ENCODE measurements at regions not wholly inside any gene's neighbourhood (a gene's known extent, or its start where the extent isn't known, plus 50 kb on each side); places are given as distances from the start of the nearest gene placed in this dataset.
A peak's percentile ranks its signal among the peaks of the same experiment; 100 is the strongest.
"Not testable (repeated sequence)": the region's sequence is repeated elsewhere in the genome, so short reads cannot be mapped to it uniquely, and the experiment has no call there.

GRCh38 chr2:146709004-146709403, 1135.8 kb upstream of the ACVR2A start:
- Mint-ChIP-seq H3K4me3 (ENCODE audit: unreplicated experiment) (no peak overlapping the region), H3K27me3 (ENCODE audit: low read depth, unreplicated experiment) (no peaks in the 10 kb centered on the region), H3K9me3 (ENCODE audit: unreplicated experiment) (no peaks in the 10 kb centered on the region), H3K27ac (ENCODE audit: unreplicated experiment) (no peak overlapping the region), H3K36me3 (ENCODE audit: low read depth, unreplicated experiment) (no peaks in the 10 kb centered on the region), H3K4me1 (ENCODE audit: low read depth, unreplicated experiment) (no peaks in the 10 kb centered on the region)
- no peaks in the 10 kb centered on the region for H3K27me3 ChIP-seq (ENCODE audit: insufficient read depth, low read length)
- H3K4me3 ChIP-seq (ENCODE audit: insufficient read depth, low read depth, low read length) = no peak overlapping the region
- no peak for FAIRE-seq
- no peaks in the 10 kb centered on the region for H3K79me2 ChIP-seq (ENCODE audit: insufficient read depth, low read length)
- no peaks in the 10 kb centered on the region for H3K9me3 ChIP-seq (ENCODE audit: insufficient read depth, low read depth, low read length)
- H3K4me1 ChIP-seq (ENCODE audit: insufficient read depth, low read length) = no peaks in the 10 kb centered on the region
- no peak overlapping the region for H3K4me2 ChIP-seq (ENCODE audit: low read length)
- no peak overlapping the region for H2AFZ ChIP-seq (ENCODE audit: low read depth, low read length)
- DNase-seq (ENCODE audit: low read depth) = no peak
- H3K27ac ChIP-seq (ENCODE audit: low read depth, low read length) = no peak overlapping the region
- TF ChIP-seq EZH2 (IDR thresholded peaks at IDR 0.05; ENCODE audit: insufficient read depth, low read length) (no peak), CTCF (IDR thresholded peaks at IDR 0.05; ENCODE audit: insufficient read depth, low read depth, low read length) (no peak)
- H4K20me1 ChIP-seq (ENCODE audit: insufficient read depth, low read length) = no peaks in the 10 kb centered on the region
- H3K36me3 ChIP-seq (ENCODE audit: insufficient read depth, low read length) = no peaks in the 10 kb centered on the region
- no peak overlapping the region for H3K9ac ChIP-seq (ENCODE audit: low read length)

- Mint-ChIP-seq H3K27me3 (ENCODE audit: low read depth, unreplicated experiment) (no peaks in the 10 kb centered on the region), H3K9me3 (ENCODE audit: unreplicated experiment) (peaks cover 13% of the 10 kb centered on the region), H3K4me3 (ENCODE audit: unreplicated experiment) (no peak overlapping the region), H3K27ac (ENCODE audit: unreplicated experiment) (no peak overlapping the region), H3K36me3 (ENCODE audit: low read depth, unreplicated experiment) (peaks cover 5% of the 10 kb centered on the region), H3K4me1 (ENCODE audit: low read depth, unreplicated experiment) (no peaks in the 10 kb centered on the region)
- no peak for FAIRE-seq
- DNase-seq (ENCODE audit: low read depth) = no peak
- peaks cover 2% of the 10 kb centered on the region for H3K9me3 ChIP-seq (ENCODE audit: insufficient read depth, low read depth, low read length)
- no peaks in the 10 kb centered on the region for H3K27me3 ChIP-seq (ENCODE audit: insufficient read depth, low read length)
- no peaks in the 10 kb centered on the region for H4K20me1 ChIP-seq (ENCODE audit: insufficient read depth, low read length)
- TF ChIP-seq CTCF (IDR thresholded peaks at IDR 0.05; ENCODE audit: insufficient read depth, low read depth, low read length) = no peak
- TF ChIP-seq EZH2 (IDR thresholded peaks at IDR 0.05; ENCODE audit: insufficient read depth, low read length) = no peak
- H2AFZ ChIP-seq (ENCODE audit: low read depth, low read length) = no peak overlapping the region
- no peak overlapping the region for H3K27ac ChIP-seq (ENCODE audit: low read depth, low read length)
- H3K79me2 ChIP-seq (ENCODE audit: insufficient read depth, low read length) = no peaks in the 10 kb centered on the region
- H3K4me2 ChIP-seq (ENCODE audit: low read length) = no peak overlapping the region
- H3K4me1 ChIP-seq (ENCODE audit: insufficient read depth, low read length) = no peaks in the 10 kb centered on the region
- H3K9ac ChIP-seq (ENCODE audit: low read length) = no peak overlapping the region
- H3K36me3 ChIP-seq (ENCODE audit: insufficient read depth, low read length) = no peaks in the 10 kb centered on the region
- H3K4me3 ChIP-seq (ENCODE audit: insufficient read depth, low read depth, low read length) = no peak overlapping the region
These were observed 1143.6 kb upstream of the ACVR2A start for GRCh38 chr2:146701183-146701582.

GRCh38 chr2:146697307-146697706, 1147.5 kb upstream of the ACVR2A start:
- H3K36me3 Mint-ChIP-seq (ENCODE audit: low read depth, unreplicated experiment) = peaks cover 5% of the 10 kb centered on the region
- FAIRE-seq = no peak

GRCh38 chr2:146696787-146697186, 1148.0 kb upstream of the ACVR2A start:
- not testable (repeated sequence) for H3K9me3 ChIP-seq (ENCODE audit: insufficient read depth, low read depth, low read length); H3K27me3 Mint-ChIP-seq (ENCODE audit: low read depth, unreplicated experiment); H3K9me3 Mint-ChIP-seq (ENCODE audit: unreplicated experiment); DNase-seq (ENCODE audit: low read depth); H3K27me3 ChIP-seq (ENCODE audit: insufficient read depth, low read length); H3K36me3 ChIP-seq (ENCODE audit: insufficient read depth, low read length); H3K79me2 ChIP-seq (ENCODE audit: insufficient read depth, low read length); H3K4me1 ChIP-seq (ENCODE audit: insufficient read depth, low read length); H3K9ac ChIP-seq (ENCODE audit: low read length); H3K4me2 ChIP-seq (ENCODE audit: low read length); H3K36me3 Mint-ChIP-seq (ENCODE audit: low read depth, unreplicated experiment); H3K4me1 Mint-ChIP-seq (ENCODE audit: low read depth, unreplicated experiment); H3K27ac ChIP-seq (ENCODE audit: low read depth, low read length); FAIRE-seq; H4K20me1 ChIP-seq (ENCODE audit: insufficient read depth, low read length); H3K4me3 ChIP-seq (ENCODE audit: insufficient read depth, low read depth, low read length); H3K27ac Mint-ChIP-seq (ENCODE audit: unreplicated experiment); H3K4me3 Mint-ChIP-seq (ENCODE audit: unreplicated experiment)
- peak overlapping the region; percentile 10 for H2AFZ ChIP-seq (ENCODE audit: low read depth, low read length)

More at GRCh38 chr2:146697307-146697706, 1147.5 kb upstream of the ACVR2A start:
- Histone ChIP-seq H3K79me2 (ENCODE audit: insufficient read depth, low read length) (no peaks in the 10 kb centered on the region), H3K27ac (ENCODE audit: low read depth, low read length) (no peak overlapping the region), H2AFZ (ENCODE audit: low read depth, low read length) (peak overlapping the region; percentile 10), H4K20me1 (ENCODE audit: insufficient read depth, low read length) (no peaks in the 10 kb centered on the region), H3K4me2 (ENCODE audit: low read length) (no peak overlapping the region), H3K27me3 (ENCODE audit: insufficient read depth, low read length) (no peaks in the 10 kb centered on the region), H3K9ac (ENCODE audit: low read length) (no peak overlapping the region), H3K4me3 (ENCODE audit: insufficient read depth, low read depth, low read length) (no peak overlapping the region), H3K9me3 (ENCODE audit: insufficient read depth, low read depth, low read length) (peaks cover 2% of the 10 kb centered on the region), H3K36me3 (ENCODE audit: insufficient read depth, low read length) (no peaks in the 10 kb centered on the region), H3K4me1 (ENCODE audit: insufficient read depth, low read length) (no peaks in the 10 kb centered on the region)
- TF ChIP-seq EZH2 (IDR thresholded peaks at IDR 0.05; ENCODE audit: insufficient read depth, low read length) (no peak), CTCF (IDR thresholded peaks at IDR 0.05; ENCODE audit: insufficient read depth, low read depth, low read length) (no peak)
- peaks cover 10% of the 10 kb centered on the region for H3K9me3 Mint-ChIP-seq (ENCODE audit: unreplicated experiment)
- no peak overlapping the region for H3K4me3 Mint-ChIP-seq (ENCODE audit: unreplicated experiment)
- no peaks in the 10 kb centered on the region for H3K27me3 Mint-ChIP-seq (ENCODE audit: low read depth, unreplicated experiment)
- DNase-seq (ENCODE audit: low read depth) = no peak
- H3K4me1 Mint-ChIP-seq (ENCODE audit: low read depth, unreplicated experiment) = no peaks in the 10 kb centered on the region
- H3K27ac Mint-ChIP-seq (ENCODE audit: unreplicated experiment) = no peak overlapping the region

Measured in astrocyte (in vitro differentiated cells and primary cell).